ENCODE measurements at regions not wholly inside any gene's neighbourhood (a gene's known extent, or its start where the extent isn't known, plus 50 kb on each side); places are given as distances from the start of the nearest gene placed in this dataset.

- no peak for TF ChIP-seq NFRKB (IDR thresholded peaks at IDR 0.05)
- TF ChIP-seq, protein P1, sequence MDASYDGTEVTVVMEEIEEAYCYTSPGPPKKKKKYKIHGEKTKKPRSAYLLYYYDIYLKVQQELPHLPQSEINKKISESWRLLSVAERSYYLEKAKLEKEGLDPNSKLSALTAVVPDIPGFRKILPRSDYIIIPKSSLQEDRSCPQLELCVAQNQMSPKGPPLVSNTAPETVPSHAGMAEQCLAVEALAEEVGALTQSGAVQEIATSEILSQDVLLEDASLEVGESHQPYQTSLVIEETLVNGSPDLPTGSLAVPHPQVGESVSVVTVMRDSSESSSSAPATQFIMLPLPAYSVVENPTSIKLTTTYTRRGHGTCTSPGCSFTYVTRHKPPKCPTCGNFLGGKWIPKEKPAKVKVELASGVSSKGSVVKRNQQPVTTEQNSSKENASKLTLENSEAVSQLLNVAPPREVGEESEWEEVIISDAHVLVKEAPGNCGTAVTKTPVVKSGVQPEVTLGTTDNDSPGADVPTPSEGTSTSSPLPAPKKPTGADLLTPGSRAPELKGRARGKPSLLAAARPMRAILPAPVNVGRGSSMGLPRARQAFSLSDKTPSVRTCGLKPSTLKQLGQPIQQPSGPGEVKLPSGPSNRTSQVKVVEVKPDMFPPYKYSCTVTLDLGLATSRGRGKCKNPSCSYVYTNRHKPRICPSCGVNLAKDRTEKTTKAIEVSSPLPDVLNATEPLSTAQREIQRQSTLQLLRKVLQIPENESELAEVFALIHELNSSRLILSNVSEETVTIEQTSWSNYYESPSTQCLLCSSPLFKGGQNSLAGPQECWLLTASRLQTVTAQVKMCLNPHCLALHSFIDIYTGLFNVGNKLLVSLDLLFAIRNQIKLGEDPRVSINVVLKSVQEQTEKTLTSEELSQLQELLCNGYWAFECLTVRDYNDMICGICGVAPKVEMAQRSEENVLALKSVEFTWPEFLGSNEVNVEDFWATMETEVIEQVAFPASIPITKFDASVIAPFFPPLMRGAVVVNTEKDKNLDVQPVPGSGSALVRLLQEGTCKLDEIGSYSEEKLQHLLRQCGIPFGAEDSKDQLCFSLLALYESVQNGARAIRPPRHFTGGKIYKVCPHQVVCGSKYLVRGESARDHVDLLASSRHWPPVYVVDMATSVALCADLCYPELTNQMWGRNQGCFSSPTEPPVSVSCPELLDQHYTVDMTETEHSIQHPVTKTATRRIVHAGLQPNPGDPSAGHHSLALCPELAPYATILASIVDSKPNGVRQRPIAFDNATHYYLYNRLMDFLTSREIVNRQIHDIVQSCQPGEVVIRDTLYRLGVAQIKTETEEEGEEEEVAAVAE (CRISPR knock-in tag; IDR thresholded peaks at IDR 0.05; ENCODE audit: borderline replicate concordance), result no peak
- TF ChIP-seq, protein P2, sequence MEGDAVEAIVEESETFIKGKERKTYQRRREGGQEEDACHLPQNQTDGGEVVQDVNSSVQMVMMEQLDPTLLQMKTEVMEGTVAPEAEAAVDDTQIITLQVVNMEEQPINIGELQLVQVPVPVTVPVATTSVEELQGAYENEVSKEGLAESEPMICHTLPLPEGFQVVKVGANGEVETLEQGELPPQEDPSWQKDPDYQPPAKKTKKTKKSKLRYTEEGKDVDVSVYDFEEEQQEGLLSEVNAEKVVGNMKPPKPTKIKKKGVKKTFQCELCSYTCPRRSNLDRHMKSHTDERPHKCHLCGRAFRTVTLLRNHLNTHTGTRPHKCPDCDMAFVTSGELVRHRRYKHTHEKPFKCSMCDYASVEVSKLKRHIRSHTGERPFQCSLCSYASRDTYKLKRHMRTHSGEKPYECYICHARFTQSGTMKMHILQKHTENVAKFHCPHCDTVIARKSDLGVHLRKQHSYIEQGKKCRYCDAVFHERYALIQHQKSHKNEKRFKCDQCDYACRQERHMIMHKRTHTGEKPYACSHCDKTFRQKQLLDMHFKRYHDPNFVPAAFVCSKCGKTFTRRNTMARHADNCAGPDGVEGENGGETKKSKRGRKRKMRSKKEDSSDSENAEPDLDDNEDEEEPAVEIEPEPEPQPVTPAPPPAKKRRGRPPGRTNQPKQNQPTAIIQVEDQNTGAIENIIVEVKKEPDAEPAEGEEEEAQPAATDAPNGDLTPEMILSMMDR (CRISPR knock-in tag; IDR thresholded peaks at IDR 0.05), result no peak
Observed at GRCh38 chr6:76885861-76886301, 577.4 kb downstream of the HTR1B start.

Data from HepG2 (cell line).